ENCODE measurements at regions not wholly inside any gene's neighbourhood (a gene's known extent, or its start where the extent isn't known, plus 50 kb on each side); places are given as distances from the start of the nearest gene placed in this dataset.

GRCh38 chr5:3201941-3202340 is 393.7 kb upstream of the IRX1 start:
- DNase-seq (ENCODE audit: extremely low read depth, low read depth, low spot score): no peak

GRCh38 chr5:3201121-3201520 is 394.5 kb upstream of the IRX1 start:
- DNase-seq (ENCODE audit: extremely low read depth, low read depth, low spot score): no peak

- no peak for DNase-seq (ENCODE audit: extremely low read depth, low read depth, low spot score)
Observed at GRCh38 chr5:3199962-3200755, 395.5 kb upstream of the IRX1 start.

- DNase-seq (ENCODE audit: extremely low read depth, low read depth, low spot score): no peak
Observed at GRCh38 chr5:3198074-3198449, 397.6 kb upstream of the IRX1 start.

- no peak for DNase-seq (ENCODE audit: extremely low read depth, low read depth, low spot score)
Observed at GRCh38 chr5:3197304-3198073, 398.1 kb upstream of the IRX1 start.

GRCh38 chr5:3195994-3196393 is 399.6 kb upstream of the IRX1 start:
- DNase-seq (ENCODE audit: extremely low read depth, low read depth, low spot score): no peak

GRCh38 chr5:3194684-3195083 is 400.9 kb upstream of the IRX1 start:
- DNase-seq (ENCODE audit: extremely low read depth, low read depth, low spot score): no peak

GRCh38 chr5:3194271-3194670 is 401.4 kb upstream of the IRX1 start:
- DNase-seq (ENCODE audit: extremely low read depth, low read depth, low spot score): no peak

GRCh38 chr5:3191585-3191984 is 404.0 kb upstream of the IRX1 start:
- DNase-seq (ENCODE audit: extremely low read depth, low read depth, low spot score): no peak

- no peak for DNase-seq (ENCODE audit: extremely low read depth, low read depth, low spot score)
Observed at GRCh38 chr5:3190930-3191329, 404.7 kb upstream of the IRX1 start.

- no peak for DNase-seq (ENCODE audit: extremely low read depth, low read depth, low spot score)
Observed at GRCh38 chr5:3190433-3190832, 405.2 kb upstream of the IRX1 start.

- no peak for DNase-seq (ENCODE audit: extremely low read depth, low read depth, low spot score)
Observed at GRCh38 chr5:3187771-3188425, 407.7 kb upstream of the IRX1 start.

GRCh38 chr5:3186736-3187405 is 408.8 kb upstream of the IRX1 start:
- DNase-seq (ENCODE audit: extremely low read depth, low read depth, low spot score): no peak

- DNase-seq (ENCODE audit: extremely low read depth, low read depth, low spot score): no peak
Observed at GRCh38 chr5:3186156-3186555, 409.5 kb upstream of the IRX1 start.

GRCh38 chr5:3185488-3185887 is 410.1 kb upstream of the IRX1 start:
- DNase-seq (ENCODE audit: extremely low read depth, low read depth, low spot score): no peak

- DNase-seq (ENCODE audit: extremely low read depth, low read depth, low spot score): no peak
Observed at GRCh38 chr5:3182133-3182876, 413.3 kb upstream of the IRX1 start.

- DNase-seq (ENCODE audit: extremely low read depth, low read depth, low spot score): no peak
Observed at GRCh38 chr5:3181671-3182070, 414.0 kb upstream of the IRX1 start.

GRCh38 chr5:3180636-3181035 is 415.0 kb upstream of the IRX1 start:
- DNase-seq (ENCODE audit: extremely low read depth, low read depth, low spot score): no peak

- no peak for DNase-seq (ENCODE audit: extremely low read depth, low read depth, low spot score)
Observed at GRCh38 chr5:3179220-3179619, 416.4 kb upstream of the IRX1 start.

- DNase-seq (ENCODE audit: extremely low read depth, low read depth, low spot score): no peak
Observed at GRCh38 chr5:3177338-3177737, 418.3 kb upstream of the IRX1 start.

GRCh38 chr5:3175416-3175815 is 420.2 kb upstream of the IRX1 start:
- no peak for DNase-seq (ENCODE audit: extremely low read depth, low read depth, low spot score)

Data from glomerular endothelial cell (primary cell).